Progenitor cell of endocrine pancreas (in vitro differentiated cells): ENCODE measurements at regions not wholly inside any gene's neighbourhood (a gene's known extent, or its start where the extent isn't known, plus 50 kb on each side); places are given as distances from the start of the nearest gene placed in this dataset.

Experiments used
- DNase-seq: peaks from one replicate; pipeline ENCODE4 v3.0.0; 2021; ENCODE audit warnings: low spot score; ENCODE audit not compliant: unreplicated experiment
- H3K27ac Mint-ChIP-seq: 2 replicates; pipeline ENCODE4 v1.8.0; 2021; ENCODE audit warnings: mild to moderate bottlenecking, moderate library complexity, mixed read lengths
- H3K27me3 Mint-ChIP-seq: 2 replicates; pipeline ENCODE4 v1.8.0; 2021; ENCODE audit warnings: mixed read lengths
- H3K36me3 Mint-ChIP-seq: 2 replicates; pipeline ENCODE4 v1.8.0; 2022; ENCODE audit warnings: mixed read lengths; ENCODE audit not compliant: insufficient read depth
- H3K4me1 Mint-ChIP-seq: 2 replicates; pipeline ENCODE4 v1.8.0; 2021; ENCODE audit warnings: low read depth, mixed read lengths
- H3K4me3 Mint-ChIP-seq: 2 replicates; pipeline ENCODE4 v1.8.0; 2021; ENCODE audit warnings: low read depth, mild to moderate bottlenecking, moderate library complexity, mixed read lengths
- H3K9me3 Mint-ChIP-seq: 2 replicates; pipeline ENCODE4 v1.8.0; 2021; ENCODE audit warnings: low read depth, mixed read lengths
- CTCF ChIP-seq: fragments of 200-600 bp; sonication (generic); IDR thresholded peaks from one replicate; pipeline ENCODE4 v1.5.0; 2021; ENCODE audit warnings: antibody characterized with exemption, mild to moderate bottlenecking; ENCODE audit not compliant: unreplicated experiment

GRCh38 chr11:15534266-15534665, 419.5 kb downstream of the INSC start:
- H3K27ac Mint-ChIP-seq, result no peak overlapping the region
- peaks cover 9% of the 10 kb centered on the region for H3K27me3 Mint-ChIP-seq
- H3K9me3 Mint-ChIP-seq, result peaks cover 5% of the 10 kb centered on the region
- no peak overlapping the region for H3K4me3 Mint-ChIP-seq
- no peak for TF ChIP-seq CTCF
- no peaks in the 10 kb centered on the region for H3K36me3 Mint-ChIP-seq
- DNase-seq, result no peak
- peaks cover 2% of the 10 kb centered on the region for H3K4me1 Mint-ChIP-seq

GRCh38 chr11:15535414-15535813, 420.7 kb downstream of the INSC start:
- no peaks in the 10 kb centered on the region for H3K36me3 Mint-ChIP-seq
- H3K27ac Mint-ChIP-seq, result no peak overlapping the region
- no peak overlapping the region for H3K4me3 Mint-ChIP-seq
- TF ChIP-seq CTCF, result no peak
- peaks cover 5% of the 10 kb centered on the region for H3K9me3 Mint-ChIP-seq
- H3K4me1 Mint-ChIP-seq, result peaks cover 2% of the 10 kb centered on the region
- H3K27me3 Mint-ChIP-seq, result peaks cover 11% of the 10 kb centered on the region
- no peak for DNase-seq

- Mint-ChIP-seq H3K27me3 (peaks cover 11% of the 10 kb centered on the region), H3K4me1 (peaks cover 2% of the 10 kb centered on the region), H3K4me3 (no peak overlapping the region), H3K36me3 (no peaks in the 10 kb centered on the region), H3K9me3 (peaks cover 5% of the 10 kb centered on the region), H3K27ac (no peak overlapping the region)
- no peak for DNase-seq
- TF ChIP-seq CTCF, result no peak
These were observed 421.7 kb downstream of the INSC start for GRCh38 chr11:15536438-15536837.

GRCh38 chr11:15539645-15540044, 424.9 kb downstream of the INSC start:
- H3K27ac Mint-ChIP-seq, result no peak overlapping the region
- no peak overlapping the region for H3K4me3 Mint-ChIP-seq
- no peak for DNase-seq
- peaks cover 11% of the 10 kb centered on the region for H3K27me3 Mint-ChIP-seq
- no peaks in the 10 kb centered on the region for H3K9me3 Mint-ChIP-seq
- TF ChIP-seq CTCF, result no peak
- H3K4me1 Mint-ChIP-seq, result peaks cover 2% of the 10 kb centered on the region
- no peaks in the 10 kb centered on the region for H3K36me3 Mint-ChIP-seq

GRCh38 chr11:15541079-15541478, 426.4 kb downstream of the INSC start:
- no peaks in the 10 kb centered on the region for H3K36me3 Mint-ChIP-seq
- H3K9me3 Mint-ChIP-seq, result no peaks in the 10 kb centered on the region
- H3K27ac Mint-ChIP-seq, result no peak overlapping the region
- TF ChIP-seq CTCF, result no peak
- no peak overlapping the region for H3K4me3 Mint-ChIP-seq
- peaks cover 11% of the 10 kb centered on the region for H3K27me3 Mint-ChIP-seq
- peaks cover 2% of the 10 kb centered on the region for H3K4me1 Mint-ChIP-seq
- DNase-seq, result no peak
